COLO668 (cell line): ENCODE measurements at regions not wholly inside any gene's neighbourhood (a gene's known extent, or its start where the extent isn't known, plus 50 kb on each side); places are given as distances from the start of the nearest gene placed in this dataset.
"Not testable (repeated sequence)": the region's sequence is repeated elsewhere in the genome, so short reads cannot be mapped to it uniquely, and the experiment has no call there.

ENCODE experiments used
- DNase-seq: peaks from one replicate; lab custom pipeline; 2025; ENCODE audit not compliant: unreplicated experiment; lab: John Stamatoyannopoulos, UW

GRCh38 chr2:242043538-242044312 is 174.2 kb downstream of the RTP5 start:
- DNase-seq = no peak

DNA sequence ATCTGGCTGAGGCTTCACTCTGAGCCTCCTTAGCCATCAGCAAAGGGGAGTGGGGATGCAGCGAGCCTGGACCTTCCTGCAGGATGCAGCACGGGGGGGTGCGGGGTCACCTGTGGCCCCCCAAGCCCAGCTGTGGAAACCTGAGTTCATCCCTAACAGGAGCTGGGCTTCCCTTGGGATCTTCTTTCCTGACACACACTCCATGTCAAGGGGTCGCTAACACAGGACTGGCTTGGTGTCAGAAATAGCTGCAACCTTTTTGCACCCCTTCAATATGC is 174.7 kb downstream of the RTP5 start:
- DNase-seq = no peak

GRCh38 chr2:242045596-242046144 is 176.1 kb downstream of the RTP5 start:
- not testable (repeated sequence) for DNase-seq

DNA sequence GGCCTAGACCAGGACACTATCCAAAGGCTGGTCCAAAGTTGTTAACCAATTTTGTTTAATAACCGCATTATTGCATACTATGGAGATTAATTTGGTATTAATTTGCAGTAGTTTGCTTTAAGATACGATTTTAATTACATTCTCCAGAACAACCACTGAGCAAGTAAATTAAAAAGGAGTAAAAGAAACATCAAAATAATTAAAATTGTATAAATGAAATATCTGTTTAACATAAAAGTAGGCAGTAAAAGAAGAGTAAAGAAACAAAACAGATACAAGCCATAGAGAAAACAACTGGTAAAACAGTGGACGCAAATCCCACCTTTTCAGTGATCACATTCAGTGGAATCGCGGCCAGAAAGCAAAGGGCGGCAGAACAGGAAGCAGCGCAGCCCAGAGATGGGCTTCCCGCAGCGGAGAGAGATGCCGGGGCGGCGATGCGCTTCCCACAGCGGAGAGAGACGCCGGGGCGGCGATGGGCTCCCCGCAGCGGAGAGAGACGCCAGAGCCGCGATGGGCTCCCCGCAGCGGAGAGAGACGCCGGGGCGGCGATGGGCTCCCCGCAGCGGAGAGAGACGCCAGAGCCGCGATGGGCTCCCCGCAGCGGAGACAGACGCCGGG is 176.8 kb downstream of the RTP5 start:
- DNase-seq = no peak

GRCh38 chr2:242047963-242048362 is 178.4 kb downstream of the RTP5 start:
- no peak for DNase-seq

DNA sequence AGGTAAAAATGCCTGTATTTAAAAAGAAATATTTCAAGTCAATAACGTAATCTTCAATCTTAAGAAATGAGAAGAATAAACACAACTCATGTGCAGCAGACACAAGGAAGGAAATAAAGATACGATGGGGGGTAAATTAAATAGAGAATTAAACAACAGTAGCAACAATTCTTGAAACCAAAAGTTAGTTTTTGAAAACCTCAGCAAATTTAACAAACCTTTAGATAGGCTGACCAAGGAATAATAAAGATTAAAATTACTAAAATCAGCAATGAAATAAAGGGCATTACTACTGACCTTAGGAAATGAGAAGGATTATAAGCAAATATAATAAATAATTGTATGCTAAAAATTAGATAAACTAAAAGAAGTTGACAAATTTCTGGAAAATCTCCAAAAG is 178.9 kb downstream of the RTP5 start:
- no peak for DNase-seq

GRCh38 chr2:242049492-242049891 is 180.0 kb downstream of the RTP5 start:
- not testable (repeated sequence) for DNase-seq

GRCh38 chr2:242051463-242051862 is 181.9 kb downstream of the RTP5 start:
- DNase-seq = no peak

- DNase-seq = no peak
Observed at GRCh38 chr2:242052421-242052820, 182.9 kb downstream of the RTP5 start.

DNA sequence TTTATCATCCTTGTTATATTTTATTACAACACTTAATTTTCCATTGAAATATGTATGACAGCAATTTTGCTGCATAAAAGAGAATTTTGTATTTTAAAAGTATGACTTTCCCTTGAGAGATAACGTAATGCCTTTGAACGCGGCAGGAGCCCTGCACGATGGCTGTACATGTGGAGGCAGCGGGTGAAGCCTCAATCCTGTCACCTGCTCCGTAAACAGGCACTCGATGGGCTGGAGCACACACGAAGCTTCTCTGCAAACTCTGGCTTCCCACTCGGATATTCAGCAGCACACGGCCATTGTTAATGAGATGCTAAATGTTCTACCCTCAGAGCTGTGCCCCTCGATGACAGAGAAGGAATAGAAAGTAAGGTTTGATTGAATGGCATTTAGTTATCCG is 184.4 kb downstream of the RTP5 start:
- no peak for DNase-seq

DNA sequence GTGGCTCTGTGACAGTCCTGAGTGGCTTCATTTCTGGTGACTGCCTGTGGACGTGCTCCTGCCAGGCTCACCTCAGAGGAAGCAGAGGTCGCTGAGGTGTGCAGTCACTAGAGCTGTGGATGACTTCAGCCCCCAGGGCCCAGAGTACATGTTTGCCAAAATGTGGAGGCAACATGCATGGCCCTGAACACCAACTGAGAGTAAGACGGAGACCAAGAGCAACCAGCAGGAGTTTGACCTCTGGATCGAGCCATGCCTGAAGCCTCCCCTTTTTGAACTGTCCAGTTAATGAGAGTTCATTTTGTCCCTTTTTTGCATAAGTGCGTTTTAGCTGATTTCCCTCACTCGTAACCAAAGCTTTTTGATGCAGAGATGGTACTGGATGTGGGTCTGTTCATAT is 184.9 kb downstream of the RTP5 start:
- no peak for DNase-seq

DNA sequence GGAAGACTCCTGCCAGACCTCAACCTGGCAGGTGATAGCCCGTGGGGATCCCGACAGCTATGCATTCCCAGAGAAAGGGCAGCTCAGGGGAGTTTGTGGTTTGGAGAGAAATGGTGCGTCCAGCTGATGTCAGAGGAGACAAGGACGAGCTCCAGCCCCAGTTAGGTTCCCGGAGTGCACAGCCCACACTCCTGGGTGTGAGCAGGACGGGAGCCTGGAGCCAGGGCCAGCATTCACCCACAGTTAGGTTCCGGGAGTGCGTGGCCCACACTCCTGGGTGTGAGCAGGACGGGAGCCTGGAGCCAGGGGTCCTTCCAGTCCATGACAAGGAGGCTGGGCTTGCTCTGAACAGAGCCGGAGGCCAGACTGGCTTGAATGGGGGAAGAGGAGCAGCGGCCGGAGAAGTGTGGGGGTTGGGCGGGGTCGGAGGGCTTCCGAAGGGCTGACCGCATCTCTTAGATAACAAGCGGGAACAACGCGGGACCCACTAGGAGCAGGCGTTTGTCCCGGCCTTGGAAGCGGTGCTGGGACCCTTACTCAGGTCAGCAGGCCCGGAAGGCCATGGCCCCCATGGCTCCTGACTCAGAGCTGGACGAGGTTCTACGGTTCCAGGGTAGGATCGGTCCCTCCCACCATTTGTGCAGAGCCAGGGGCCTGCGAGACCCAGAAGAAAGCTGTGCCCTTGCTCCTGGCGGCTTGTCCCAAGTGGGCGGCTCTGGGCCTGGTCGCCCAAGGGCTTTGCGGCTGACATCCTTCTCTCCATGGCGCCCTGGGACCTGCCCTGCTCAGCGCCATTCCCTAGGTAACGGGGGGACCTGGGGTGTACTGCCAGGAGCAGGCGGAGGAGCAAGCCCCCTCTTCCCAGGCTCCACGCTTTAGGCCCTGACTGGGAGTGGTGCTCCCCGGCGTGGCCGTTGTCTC is 185.6 kb downstream of the RTP5 start:
- no peak for DNase-seq

- DNase-seq = no peak
Observed at GRCh38 chr2:242056026-242056425, 186.5 kb downstream of the RTP5 start.

- no peak for DNase-seq
Observed at GRCh38 chr2:242056785-242057184, 187.3 kb downstream of the RTP5 start.

DNA sequence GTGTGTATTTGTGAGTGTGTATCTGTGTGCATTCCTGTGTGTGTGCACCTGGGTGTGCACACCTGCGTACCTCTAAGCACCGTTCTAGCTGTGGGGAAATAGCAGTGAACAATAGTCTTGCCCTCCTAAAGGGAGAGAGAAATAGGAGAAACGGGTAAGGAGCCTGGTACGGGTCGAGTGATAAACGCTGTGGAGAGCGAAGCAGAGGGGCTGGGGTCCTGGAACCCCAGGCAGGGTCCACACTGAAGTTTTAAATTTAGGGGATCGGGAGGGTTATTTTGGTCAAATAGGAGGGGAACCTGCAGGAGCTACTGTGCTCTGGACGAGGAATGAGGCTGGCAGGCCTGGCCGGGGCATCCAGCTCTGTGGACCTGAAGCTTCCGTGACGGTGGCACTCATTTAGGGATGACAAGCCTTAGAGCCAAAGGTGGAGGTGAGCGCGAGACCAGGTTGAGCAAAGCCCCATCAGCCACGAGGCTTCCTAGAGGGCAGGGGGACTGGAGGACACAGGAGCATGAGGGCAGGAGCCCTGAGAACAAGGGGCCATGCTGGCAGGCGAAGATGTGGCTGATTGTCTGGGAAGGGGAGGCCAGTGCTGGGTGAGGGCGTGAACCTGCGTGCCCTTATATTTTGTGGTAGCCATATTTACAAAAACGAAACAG is 188.0 kb downstream of the RTP5 start:
- DNase-seq = no peak

DNA sequence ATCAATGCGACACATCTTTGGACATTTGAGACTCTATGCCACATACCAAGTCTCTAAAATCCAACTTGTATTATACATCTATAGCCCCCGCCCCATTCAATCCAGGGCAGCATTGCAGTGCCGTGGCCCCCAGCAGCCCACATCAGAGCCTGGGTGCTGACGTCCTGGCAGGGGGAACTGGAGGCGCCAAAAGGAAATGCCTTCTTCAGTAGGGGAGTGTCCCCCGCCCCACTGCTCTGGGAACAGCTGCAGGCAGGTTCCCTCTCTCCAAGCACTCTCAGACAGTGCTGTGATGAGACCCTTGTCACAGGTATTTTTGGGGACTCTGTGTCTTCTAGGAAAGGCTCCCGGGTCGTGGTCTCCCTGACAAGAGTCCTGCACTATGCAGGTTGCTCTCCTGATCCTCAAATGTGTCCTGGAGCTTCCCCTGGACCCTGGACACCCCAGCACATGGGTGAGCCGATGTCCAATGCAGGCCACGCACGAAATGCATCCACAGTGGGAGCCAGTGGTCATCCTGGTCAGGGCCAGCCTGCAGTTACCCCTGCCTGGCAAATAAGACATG is 188.7 kb downstream of the RTP5 start:
- DNase-seq = no peak

DNA sequence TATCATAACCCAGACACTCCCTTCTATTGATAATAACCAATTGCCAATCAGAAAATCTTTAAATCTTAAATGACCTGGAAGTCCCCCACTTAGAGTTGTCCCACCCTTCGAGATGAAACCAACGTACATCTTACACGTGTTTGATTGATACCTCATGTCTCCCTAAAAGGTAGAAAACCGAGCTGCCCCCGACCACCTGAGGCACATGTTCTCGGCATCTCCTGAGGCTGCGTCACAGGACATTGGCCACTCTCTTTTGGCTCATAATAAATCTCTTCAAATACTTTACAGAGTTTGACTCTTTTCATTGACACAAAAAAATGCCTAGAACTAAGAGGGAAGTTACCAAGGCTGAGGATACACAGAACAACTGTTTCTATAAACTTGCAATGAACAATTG is 190.0 kb downstream of the RTP5 start:
- DNase-seq = no peak

DNA sequence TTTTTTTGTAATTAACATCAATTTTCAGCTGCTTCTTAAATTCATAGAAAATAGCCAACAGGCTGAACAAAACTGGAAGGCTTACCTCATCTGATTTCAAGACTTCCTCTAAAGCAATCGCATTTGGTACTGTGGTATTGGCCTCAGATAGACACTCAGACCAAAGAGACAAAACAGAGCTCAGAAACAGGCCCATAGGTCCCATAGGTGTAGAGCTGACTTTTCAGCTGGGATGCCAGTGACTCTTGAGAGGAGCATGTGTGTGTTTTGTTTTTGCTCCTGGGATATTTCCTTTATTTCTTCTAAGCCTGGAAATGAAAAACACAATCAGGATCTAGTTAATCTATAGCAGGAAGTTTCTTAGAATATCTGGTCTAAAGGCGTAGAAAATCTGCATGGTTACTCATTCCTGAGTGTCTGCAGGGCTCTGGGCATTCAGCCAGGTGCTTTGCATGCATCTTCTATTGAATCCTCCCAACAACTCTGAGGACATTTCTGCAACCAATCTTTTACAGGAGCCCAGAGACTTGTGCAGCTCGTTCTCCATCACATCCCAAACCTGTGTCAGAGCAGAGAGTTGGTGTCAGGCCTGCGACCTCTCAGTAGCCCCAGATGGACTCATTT is 190.8 kb downstream of the RTP5 start:
- DNase-seq = no peak

GRCh38 chr2:242061930-242062329 is 192.4 kb downstream of the RTP5 start:
- DNase-seq = not testable (repeated sequence)

- DNase-seq = no peak
Observed at GRCh38 chr2:242063436-242063835, 193.9 kb downstream of the RTP5 start.
